Body of pancreas (tissue), 4 donors: ENCODE measurements at regions not wholly inside any gene's neighbourhood (a gene's known extent, or its start where the extent isn't known, plus 50 kb on each side); places are given as distances from the start of the nearest gene placed in this dataset.

Source experiments
- POLR2A ChIP-seq, 3 donors: fragments of 450-650 bp; IDR thresholded peaks; one replicate each; pipeline ENCODE4 v1.6.1; 2016; ENCODE audit warnings: antibody characterized with exemption in 3 of 3, mild to moderate bottlenecking in 2 of 3
- TF ChIP-seq, protein P1 (sequence below), 7 experiments: fragments of 450-650 bp in 4 of 7; fragments of 200-600 bp in 3 of 7; sonication (generic) in 3 of 7; IDR thresholded peaks; one replicate each; pipeline ENCODE4 v1.5.1; 2016 to 2019; ENCODE audit warnings: antibody characterized with exemption in 7 of 7

DNA sequence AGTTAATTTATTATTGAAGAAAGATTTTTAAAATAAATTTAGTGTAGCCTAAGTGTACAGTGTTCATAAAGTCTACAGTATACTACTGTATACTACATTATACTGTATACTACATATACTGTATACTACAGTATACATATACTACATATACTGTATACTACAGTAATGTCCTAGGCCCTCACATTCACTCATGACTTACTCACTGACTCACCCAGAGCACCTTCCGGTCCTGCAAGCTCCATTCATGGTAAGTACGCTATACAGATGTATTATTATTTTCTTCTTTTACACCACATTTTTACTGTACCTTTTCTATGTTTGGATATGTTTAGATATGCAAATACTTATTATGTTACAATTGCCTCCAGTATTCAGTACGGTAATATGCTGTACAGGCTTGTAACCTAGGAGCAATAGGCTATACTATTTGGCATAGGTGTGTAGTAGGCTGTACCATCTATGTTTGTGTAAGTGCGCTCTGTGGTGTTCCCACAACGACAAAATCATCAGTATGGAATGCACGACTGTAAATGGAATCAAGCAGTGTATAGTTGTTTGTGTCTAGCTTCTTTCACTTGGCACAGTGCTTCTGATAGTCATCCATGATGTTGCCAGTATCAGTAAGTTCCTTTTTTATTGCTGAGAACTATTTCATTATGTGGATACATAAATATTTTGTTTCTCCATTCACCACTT is 245.7 kb downstream of the MTX2 start:
- TF ChIP-seq, protein P1, sequence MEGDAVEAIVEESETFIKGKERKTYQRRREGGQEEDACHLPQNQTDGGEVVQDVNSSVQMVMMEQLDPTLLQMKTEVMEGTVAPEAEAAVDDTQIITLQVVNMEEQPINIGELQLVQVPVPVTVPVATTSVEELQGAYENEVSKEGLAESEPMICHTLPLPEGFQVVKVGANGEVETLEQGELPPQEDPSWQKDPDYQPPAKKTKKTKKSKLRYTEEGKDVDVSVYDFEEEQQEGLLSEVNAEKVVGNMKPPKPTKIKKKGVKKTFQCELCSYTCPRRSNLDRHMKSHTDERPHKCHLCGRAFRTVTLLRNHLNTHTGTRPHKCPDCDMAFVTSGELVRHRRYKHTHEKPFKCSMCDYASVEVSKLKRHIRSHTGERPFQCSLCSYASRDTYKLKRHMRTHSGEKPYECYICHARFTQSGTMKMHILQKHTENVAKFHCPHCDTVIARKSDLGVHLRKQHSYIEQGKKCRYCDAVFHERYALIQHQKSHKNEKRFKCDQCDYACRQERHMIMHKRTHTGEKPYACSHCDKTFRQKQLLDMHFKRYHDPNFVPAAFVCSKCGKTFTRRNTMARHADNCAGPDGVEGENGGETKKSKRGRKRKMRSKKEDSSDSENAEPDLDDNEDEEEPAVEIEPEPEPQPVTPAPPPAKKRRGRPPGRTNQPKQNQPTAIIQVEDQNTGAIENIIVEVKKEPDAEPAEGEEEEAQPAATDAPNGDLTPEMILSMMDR (IDR thresholded peaks at IDR 0.05), result no peak
- no peak for TF ChIP-seq POLR2A (IDR thresholded peaks at IDR 0.05)
